GM13976 (cell line): ENCODE measurements at regions not wholly inside any gene's neighbourhood (a gene's known extent, or its start where the extent isn't known, plus 50 kb on each side); places are given as distances from the start of the nearest gene placed in this dataset.

Experiments
- DNase-seq: peaks from one replicate; pipeline ENCODE4 v3.0.0; 2012; ENCODE audit warnings: low spot score
- in situ Hi-C: fragments of 300-500 bp; cut with MboI; formaldehyde crosslinking; loops from one replicate; pipeline ENCODE4 v1.12.0; 2022; ENCODE audit warnings: low sequenced_read_pairs, mixed read lengths, inconsistent platforms; ENCODE audit not compliant: unreplicated experiment
- TF ChIP-seq, protein P1 (sequence below): IDR thresholded peaks from 2 replicates; pipeline ENCODE4 v1.5.1; 2012; ENCODE audit warnings: borderline replicate concordance, mild to moderate bottlenecking; ENCODE audit not compliant: insufficient read depth; ENCODE audit errors: extremely low read depth, missing control alignments, control extremely low read depth

DNA sequence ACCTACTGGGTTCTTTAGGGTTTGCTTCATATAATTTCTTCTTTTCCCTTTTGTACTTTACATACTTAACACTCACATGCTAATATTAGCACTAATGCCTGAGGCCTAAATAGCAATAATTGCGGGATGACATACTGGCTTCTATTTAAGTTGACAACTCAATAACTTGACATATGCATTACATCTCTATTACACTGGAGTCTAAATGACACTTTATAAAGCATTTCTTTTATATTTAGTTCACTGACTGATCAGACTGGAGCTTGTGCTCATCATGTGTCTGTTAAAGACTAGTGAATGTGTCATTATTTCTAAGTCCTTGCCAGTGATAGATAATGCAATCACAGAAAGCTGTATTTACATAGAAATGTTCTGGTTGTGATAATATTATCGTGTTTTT, 472.1 kb upstream of the SEMA3A start:
- TF ChIP-seq, protein P1, sequence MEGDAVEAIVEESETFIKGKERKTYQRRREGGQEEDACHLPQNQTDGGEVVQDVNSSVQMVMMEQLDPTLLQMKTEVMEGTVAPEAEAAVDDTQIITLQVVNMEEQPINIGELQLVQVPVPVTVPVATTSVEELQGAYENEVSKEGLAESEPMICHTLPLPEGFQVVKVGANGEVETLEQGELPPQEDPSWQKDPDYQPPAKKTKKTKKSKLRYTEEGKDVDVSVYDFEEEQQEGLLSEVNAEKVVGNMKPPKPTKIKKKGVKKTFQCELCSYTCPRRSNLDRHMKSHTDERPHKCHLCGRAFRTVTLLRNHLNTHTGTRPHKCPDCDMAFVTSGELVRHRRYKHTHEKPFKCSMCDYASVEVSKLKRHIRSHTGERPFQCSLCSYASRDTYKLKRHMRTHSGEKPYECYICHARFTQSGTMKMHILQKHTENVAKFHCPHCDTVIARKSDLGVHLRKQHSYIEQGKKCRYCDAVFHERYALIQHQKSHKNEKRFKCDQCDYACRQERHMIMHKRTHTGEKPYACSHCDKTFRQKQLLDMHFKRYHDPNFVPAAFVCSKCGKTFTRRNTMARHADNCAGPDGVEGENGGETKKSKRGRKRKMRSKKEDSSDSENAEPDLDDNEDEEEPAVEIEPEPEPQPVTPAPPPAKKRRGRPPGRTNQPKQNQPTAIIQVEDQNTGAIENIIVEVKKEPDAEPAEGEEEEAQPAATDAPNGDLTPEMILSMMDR = no peak
- in situ Hi-C loops = no loop called here
- no peak for DNase-seq

DNA sequence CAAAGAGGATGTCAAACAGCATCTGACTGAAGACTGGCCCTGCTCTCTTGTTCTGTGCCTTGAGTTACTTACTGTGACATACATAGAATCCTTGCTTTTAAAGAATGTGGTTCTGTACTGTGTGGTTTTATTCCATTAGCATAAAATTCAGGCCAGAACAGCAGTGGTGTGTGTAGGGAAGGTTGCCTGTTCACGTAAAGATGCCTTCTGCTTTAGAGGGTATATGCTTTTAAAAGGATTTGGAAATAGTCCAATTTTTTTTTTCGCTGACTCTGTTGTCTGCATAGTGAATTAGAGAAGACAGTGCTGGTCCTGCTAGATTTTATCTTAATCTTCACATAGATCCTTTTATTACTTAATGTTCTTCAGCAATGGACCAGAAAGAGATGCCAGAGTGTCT, 470.8 kb upstream of the SEMA3A start:
- no peak for DNase-seq
- TF ChIP-seq, protein P1 = no peak
- in situ Hi-C loops = no loop called here

DNA sequence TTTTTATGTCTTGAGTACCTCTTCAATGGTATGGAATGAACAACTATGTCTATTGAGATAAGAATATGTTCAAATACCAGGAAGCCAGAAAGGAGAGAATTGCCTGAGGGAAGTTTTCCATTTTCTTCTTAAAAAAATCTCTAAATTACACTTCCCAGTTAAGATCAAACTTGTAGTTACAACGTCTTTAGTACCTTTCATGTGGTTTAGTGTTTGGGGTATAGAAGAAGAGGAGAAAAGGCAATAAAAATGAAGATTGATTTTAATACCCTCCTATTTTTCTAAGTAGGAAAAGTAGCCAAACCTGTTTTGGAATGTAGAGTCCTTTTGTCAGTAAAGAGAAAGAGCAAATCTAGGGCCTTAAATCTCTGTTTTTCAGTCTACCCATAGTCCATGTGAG, 470.0 kb upstream of the SEMA3A start:
- in situ Hi-C loops = no loop called here
- no peak for DNase-seq

DNA sequence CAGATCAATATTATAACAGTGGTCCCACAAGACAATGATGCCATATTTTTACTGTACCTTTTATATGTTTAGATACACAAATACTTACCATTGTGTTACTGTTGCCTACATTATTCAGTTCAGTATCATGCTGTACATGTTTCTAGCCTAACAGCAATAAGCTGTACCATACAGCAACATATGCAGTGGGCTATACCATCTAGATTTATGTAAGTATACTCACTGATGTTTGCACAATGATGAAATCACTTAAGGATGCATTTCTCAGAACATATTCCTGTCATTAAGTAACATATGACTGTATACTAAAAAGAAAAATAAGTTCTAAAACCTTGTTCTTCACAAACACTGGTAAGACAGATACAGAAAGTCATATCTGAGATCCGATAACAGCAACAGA, 468.6 kb upstream of the SEMA3A start:
- no peak for DNase-seq
- TF ChIP-seq, protein P1 = no peak
- in situ Hi-C loops = no loop called here

More for the DNA sequence above, 470.0 kb upstream of the SEMA3A start:
- TF ChIP-seq, protein P1 = no peak

DNA sequence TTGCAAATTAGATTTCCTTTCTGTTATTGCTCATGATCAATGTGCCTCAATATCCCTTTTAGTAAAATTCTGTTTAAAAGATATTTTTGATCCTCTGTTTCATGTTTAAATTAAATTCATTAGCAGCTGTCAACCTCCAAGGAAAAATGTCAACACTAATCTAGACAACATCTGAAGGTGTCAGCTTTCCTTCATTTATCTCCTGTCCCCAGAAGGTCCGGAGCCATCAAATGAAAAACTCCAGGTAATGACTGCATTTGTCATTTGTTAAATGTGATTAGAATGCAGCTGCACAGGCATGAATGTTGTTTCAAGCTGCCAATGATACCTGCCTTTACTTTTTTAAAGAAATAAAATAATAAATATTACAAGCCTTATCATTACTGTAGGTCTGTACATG, 463.7 kb upstream of the SEMA3A start:
- DNase-seq = no peak
- TF ChIP-seq, protein P1 = no peak
- in situ Hi-C loops = no loop called here

DNA sequence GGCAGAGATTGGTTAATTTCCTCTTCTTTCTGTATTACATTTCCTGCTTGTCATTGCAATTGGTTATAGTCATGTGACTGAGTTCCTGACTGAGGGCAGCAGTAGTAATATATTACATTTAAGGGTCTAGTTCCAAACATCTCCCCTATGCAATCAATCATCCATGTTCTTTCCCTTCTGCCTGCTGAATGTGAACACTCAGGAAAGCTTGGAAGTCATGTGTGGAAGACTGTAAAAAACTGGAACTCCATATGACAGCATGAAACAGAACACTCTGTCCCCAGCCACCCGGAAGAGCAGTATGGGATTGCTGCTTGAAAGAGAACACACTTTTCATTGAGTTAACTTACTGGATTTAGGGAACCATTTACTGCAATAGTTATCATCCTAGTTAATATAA, 459.7 kb upstream of the SEMA3A start:
- TF ChIP-seq, protein P1 = no peak
- in situ Hi-C loops = no loop called here

DNA sequence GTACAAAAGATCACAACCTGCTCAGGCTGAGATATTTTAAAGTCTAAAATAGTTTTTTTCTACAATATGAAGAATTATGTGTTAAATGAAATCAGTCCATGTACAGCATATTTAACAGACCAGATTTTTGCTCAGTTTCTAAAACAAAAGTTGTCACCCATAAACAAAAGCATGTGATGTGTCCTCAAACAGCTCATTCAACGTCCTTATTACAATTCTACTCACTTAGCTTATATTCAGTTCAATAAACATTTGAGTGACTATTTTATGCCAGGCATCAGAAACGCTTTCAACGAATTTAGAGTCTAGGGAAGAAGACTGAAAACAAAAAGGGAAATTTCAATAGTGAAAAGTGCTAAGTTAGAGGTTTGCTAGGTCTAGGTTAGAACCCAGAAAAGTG, 457.3 kb upstream of the SEMA3A start:
- DNase-seq = no peak
- TF ChIP-seq, protein P1 = no peak
- in situ Hi-C loops = no loop called here

More for the DNA sequence above, 459.7 kb upstream of the SEMA3A start:
- no peak for DNase-seq
